ENCODE measurements at regions not wholly inside any gene's neighbourhood (a gene's known extent, or its start where the extent isn't known, plus 50 kb on each side); places are given as distances from the start of the nearest gene placed in this dataset.

DNA sequence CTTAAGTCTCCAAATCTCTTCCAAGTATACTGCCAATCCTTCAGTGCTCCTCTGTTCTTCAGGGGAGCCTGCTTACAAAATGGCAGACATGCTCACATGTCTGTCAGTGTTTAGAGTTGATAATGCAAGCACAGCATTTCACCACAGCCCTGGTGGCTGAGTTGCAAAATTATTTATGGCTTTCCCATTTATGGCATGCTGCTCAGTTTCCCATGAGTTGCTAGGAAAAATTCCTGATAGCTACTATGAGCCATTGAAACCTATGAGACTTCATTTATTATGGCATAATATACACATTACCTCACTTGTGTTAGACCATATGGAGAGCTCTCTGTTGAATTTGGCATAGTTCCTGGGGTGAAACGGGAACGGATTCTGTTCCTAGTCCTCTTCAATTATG, 448.7 kb upstream of the TCF4 start:
- Histone ChIP-seq H3K23ac (ENCODE audit: insufficient read length) (no peak overlapping the region), H3K9ac (replicated peaks in 1 of 4; ENCODE audit: extremely low read depth in 1 of 4, low read depth in 3 of 4, low read length in 3 of 4) (no peak overlapping the region), H3K9me3 (ENCODE audit: insufficient read depth in 2 of 2, low read depth in 1 of 2, low read length in 1 of 2) (peaks cover 9 to 10% of the 10 kb centered on the region in 2 experiments; a peak in 3 of 4 replicates), H2AFZ (ENCODE audit: low read length) (no peak overlapping the region), H3K18ac (ENCODE audit: extremely low read depth, low read length) (no peak overlapping the region), H2BK15ac (ENCODE audit: low read length) (no peak overlapping the region), H2BK5ac (ENCODE audit: low read depth, low read length) (no peak overlapping the region), H3K79me2 (ENCODE audit: control insufficient read depth in 1 of 2, insufficient read depth in 2 of 2, low read length in 2 of 2) (no peaks in the 10 kb centered on the region), H4K8ac (ENCODE audit: extremely low read depth, insufficient read depth, low read length) (no peak overlapping the region), H3K14ac (ENCODE audit: insufficient read length) (no peak overlapping the region), H3K23me2 (ENCODE audit: low read depth, low read length) (no peaks in the 10 kb centered on the region), H4K91ac (replicated peaks; ENCODE audit: insufficient read length, low read length) (no peak overlapping the region), H3K27me3 (replicated peaks in 1 of 4; ENCODE audit: control insufficient read depth in 3 of 4, extremely low read depth in 1 of 4, insufficient read depth in 3 of 4, low read length in 3 of 4) (no peaks in the 10 kb centered on the region), H3K36me3 (ENCODE audit: control insufficient read depth in 2 of 4, insufficient read depth in 4 of 4, low read length in 3 of 4) (no peaks in the 10 kb centered on the region), H3K27ac (ENCODE audit: low read depth, low read length) (no peak overlapping the region), H4K20me1 (replicated peaks in 1 of 2; ENCODE audit: control insufficient read depth in 1 of 2, insufficient read depth in 2 of 2, low read length in 2 of 2) (no peaks in the 10 kb centered on the region), H2BK120ac (replicated peaks; ENCODE audit: low read depth, low read length) (no peak overlapping the region), H2BK12ac (ENCODE audit: low read depth, low read length) (no peak overlapping the region), H2BK20ac (ENCODE audit: low read length) (no peak overlapping the region), H3K4me3 (ENCODE audit: extremely low read depth in 1 of 4, insufficient read depth in 2 of 4, low read depth in 3 of 4, low read length in 4 of 4) (no peak overlapping the region), H3K4me2 (ENCODE audit: insufficient read depth in 1 of 2, low read depth in 2 of 2, low read length in 2 of 2) (no peak overlapping the region), H2AK5ac (ENCODE audit: low read depth, low read length) (no peak overlapping the region), H4K5ac (ENCODE audit: insufficient read length, low read depth, low read length) (no peak overlapping the region), H3K4me1 (replicated peaks in 1 of 4; ENCODE audit: control insufficient read depth in 3 of 4, insufficient read depth in 4 of 4, low read length in 3 of 4) (peaks cover 0 to 2% (median 0%) of the 10 kb centered on the region in 4 experiments; a peak in 2 of 7 replicates), H3K56ac (replicated peaks; ENCODE audit: insufficient read length, low read depth, low read length) (no peak overlapping the region), H3K4ac (replicated peaks; ENCODE audit: insufficient read length, low read depth, low read length) (no peak overlapping the region), H3K79me1 (ENCODE audit: low read depth, low read length) (no peaks in the 10 kb centered on the region)
- no peak for TF ChIP-seq TAF7 (optimal IDR thresholded peaks at IDR 0.05; ENCODE audit: borderline replicate concordance, low read depth, low read length)
- TF ChIP-seq EP300 (IDR thresholded peaks at IDR 0.05; ENCODE audit: borderline replicate concordance in 1 of 2, low read depth in 2 of 2, low read length in 2 of 2) = no peak
- no peak for TF ChIP-seq ZNF274 (IDR thresholded peaks at IDR 0.05; ENCODE audit: borderline replicate concordance, extremely low read depth, low read length)
- TF ChIP-seq SRF (IDR thresholded peaks at IDR 0.05; ENCODE audit: low read depth, low read length) = no peak
- TF ChIP-seq TCF12 (IDR thresholded peaks at IDR 0.05; ENCODE audit: low read depth, low read length) = no peak
- no peak for TF ChIP-seq HDAC6 (IDR thresholded peaks at IDR 0.05; ENCODE audit: low read depth, low read length)
- TF ChIP-seq CREB1 (IDR thresholded peaks at IDR 0.05) = no peak
- ChIA-PET POLR2A (ENCODE audit: partially characterized antibody) (no interaction called here), CTCF (ENCODE audit: partially characterized antibody) (interaction anchor here (0.8 kb wide), 1 partner anchor 15 kb away, joined by 4 read pairs; no protein-coding TSS in a partner anchor)
- no peak for DNase-seq (ENCODE audit: low read depth in 1 of 2, low spot score in 2 of 2)
- WGBS, 2 experiments (ENCODE audit: extremely low coverage in 1 of 2, insufficient coverage in 1 of 2, insufficient read length in 1 of 2, insufficient replicate concordance in 2 of 2, low coverage in 1 of 2, low lambda C conversion rate in 2 of 2, missing lambda C conversion rate in 1 of 2) = 86% methylated on average over 2 of the region's 2 CpGs; no CpG with 5 or more reads in 1 of the 2 experiments
- FAIRE-seq = no peak

All from H1 (cell line).